Left lung (tissue), 4 donors: ENCODE measurements at regions not wholly inside any gene's neighbourhood (a gene's known extent, or its start where the extent isn't known, plus 50 kb on each side); places are given as distances from the start of the nearest gene placed in this dataset.

Experiments
- ATAC-seq: fragments of 200-7000 bp; cut with Tn5 transposase; one replicate; pipeline ENCODE4 v1.9.1; 2020; ENCODE audit warnings: moderate library complexity
- DNase-seq, 4 donors: peaks; one replicate each; pipeline ENCODE4 v3.0.0-alpha.2; 2013 to 2020
- H3K27ac ChIP-seq, 2 donors: fragments of 200-600 bp; sonication (generic) in 1 of 2; one replicate each; pipeline versions ENCODE4 v1.5.0 to v1.8.0; 2020 to 2021
- H3K27me3 ChIP-seq, 2 donors: fragments of 200-600 bp; sonication (generic) in 1 of 2; one replicate each; pipeline versions ENCODE4 v1.5.0 to v1.8.0; 2020 to 2021
- H3K36me3 ChIP-seq, 2 donors: fragments of 200-600 bp; sonication (generic) in 1 of 2; one replicate each; pipeline versions ENCODE4 v1.5.0 to v1.8.0; 2020 to 2021
- H3K4me1 ChIP-seq, 2 donors: fragments of 200-600 bp; one replicate each; pipeline ENCODE4 v1.8.0; 2021
- H3K4me3 ChIP-seq, 2 donors: fragments of 200-600 bp; sonication (generic) in 1 of 2; one replicate each; pipeline versions ENCODE4 v1.5.0 to v1.8.0; 2020 to 2021; ENCODE audit warnings: mild to moderate bottlenecking in 1 of 2
- H3K9me3 ChIP-seq, 2 donors: fragments of 200-600 bp; sonication (generic) in 1 of 2; one replicate each; pipeline versions ENCODE4 v1.5.0 to v1.8.0; 2020 to 2021
- CTCF ChIP-seq, 2 donors: fragments of 200-600 bp; sonication (generic) in 1 of 2; IDR thresholded peaks; one replicate each; pipeline versions ENCODE4 v1.5.0 to v1.8.0; 2021; ENCODE audit warnings: antibody characterized with exemption in 2 of 2
- intact Hi-C, 2 donors: fragments of 100-400 bp; cut with DNase I; formaldehyde crosslinking; loops; one replicate each; pipeline versions ENCODE4 v1.11.2 to v1.14.2; 2022
- donor health status: DM: no; HTN: yes; CAD: no.
- donor health status: DM: no; HTN: no; CAD: no.

DNA sequence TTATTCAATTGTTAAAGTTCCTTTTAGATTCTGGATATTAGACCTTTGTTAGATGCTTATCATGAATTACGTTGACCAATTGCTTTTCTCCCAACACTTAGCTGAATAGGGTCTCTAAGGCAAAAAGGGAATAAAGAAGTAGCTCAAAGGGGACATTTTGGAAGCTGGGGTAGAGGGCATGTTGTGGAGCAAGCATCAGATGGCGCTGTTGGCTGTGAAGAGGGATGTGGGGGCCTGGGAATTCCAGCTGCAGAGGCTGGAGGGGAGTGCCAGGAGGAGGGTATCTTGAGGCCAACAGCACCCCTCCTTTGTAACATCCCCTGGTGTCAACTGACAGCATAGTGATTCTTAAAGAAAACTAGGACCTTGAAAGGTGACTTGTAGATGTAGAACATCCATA lies 198.2 kb downstream of the ADCYAP1 start:
- intact Hi-C loops, result no loop called here
- ATAC-seq (no peak), DNase-seq (no peak)
- Histone ChIP-seq H3K36me3 (no peaks in the 10 kb centered on the region), H3K4me3 (no peak overlapping the region), H3K9me3 (peaks cover 0 to 7% of the 10 kb centered on the region in 2 donors), H3K27me3 (no peaks in the 10 kb centered on the region), H3K27ac (no peak overlapping the region), H3K4me1 (no peaks in the 10 kb centered on the region)
- no peak for TF ChIP-seq CTCF (IDR thresholded peaks at IDR 0.05)

- no peak for DNase-seq
- H3K9me3 ChIP-seq, result peaks cover 0 to 6% of the 10 kb centered on the region in 2 donors
Measured at GRCh38 chr18:1103537-1103936, 198.9 kb downstream of the ADCYAP1 start.

GRCh38 chr18:1104181-1104881 lies 199.7 kb downstream of the ADCYAP1 start:
- H3K27ac ChIP-seq, result no peak overlapping the region

More at GRCh38 chr18:1103537-1103936, 198.9 kb downstream of the ADCYAP1 start:
- ATAC-seq, result no peak
- H3K27ac ChIP-seq, result no peak overlapping the region
- TF ChIP-seq CTCF (IDR thresholded peaks at IDR 0.05), result no peak
- no peaks in the 10 kb centered on the region for H3K36me3 ChIP-seq
- H3K27me3 ChIP-seq, result no peaks in the 10 kb centered on the region
- H3K4me1 ChIP-seq, result no peaks in the 10 kb centered on the region
- no peak overlapping the region for H3K4me3 ChIP-seq
- intact Hi-C loops, result no loop called here

DNA sequence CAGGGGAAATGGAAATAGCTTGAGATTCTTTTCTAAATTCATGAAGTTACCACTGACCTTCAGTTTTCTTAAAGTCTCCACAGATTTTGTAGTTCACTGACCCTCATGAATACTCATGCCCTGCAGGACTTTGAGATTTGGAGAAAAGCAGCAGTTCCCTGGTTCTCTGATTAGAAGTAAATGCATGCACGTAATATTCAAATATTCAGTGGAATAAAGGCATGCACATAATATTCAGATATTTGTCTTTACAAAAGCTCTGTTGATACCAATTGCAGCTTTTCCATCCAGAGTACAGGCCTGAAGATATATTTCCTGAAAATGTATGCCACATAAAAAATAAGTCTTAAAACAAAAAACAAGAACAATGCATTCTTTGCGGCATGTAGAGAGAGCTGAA lies 219.8 kb downstream of the ADCYAP1 start:
- ATAC-seq (no peak), DNase-seq (no peak)
- Histone ChIP-seq H3K4me3 (no peak overlapping the region), H3K27me3 (no peaks in the 10 kb centered on the region), H3K4me1 (no peaks in the 10 kb centered on the region), H3K9me3 (peaks cover 0 to 4% of the 10 kb centered on the region in 2 donors), H3K36me3 (no peaks in the 10 kb centered on the region), H3K27ac (no peak overlapping the region)
- intact Hi-C loops, result no loop called here
- no peak for TF ChIP-seq CTCF (IDR thresholded peaks at IDR 0.05)

More at GRCh38 chr18:1104181-1104881, 199.7 kb downstream of the ADCYAP1 start:
- Histone ChIP-seq H3K9me3 (peaks cover 0 to 6% of the 10 kb centered on the region in 2 donors), H3K4me3 (no peak overlapping the region), H3K27me3 (no peaks in the 10 kb centered on the region), H3K36me3 (no peaks in the 10 kb centered on the region), H3K4me1 (no peaks in the 10 kb centered on the region)
- TF ChIP-seq CTCF (IDR thresholded peaks at IDR 0.05), result no peak
- intact Hi-C loops, result no loop called here
- DNase-seq (peak in 2 of 4 donors; percentile 1 to 6), ATAC-seq (no peak)

DNA sequence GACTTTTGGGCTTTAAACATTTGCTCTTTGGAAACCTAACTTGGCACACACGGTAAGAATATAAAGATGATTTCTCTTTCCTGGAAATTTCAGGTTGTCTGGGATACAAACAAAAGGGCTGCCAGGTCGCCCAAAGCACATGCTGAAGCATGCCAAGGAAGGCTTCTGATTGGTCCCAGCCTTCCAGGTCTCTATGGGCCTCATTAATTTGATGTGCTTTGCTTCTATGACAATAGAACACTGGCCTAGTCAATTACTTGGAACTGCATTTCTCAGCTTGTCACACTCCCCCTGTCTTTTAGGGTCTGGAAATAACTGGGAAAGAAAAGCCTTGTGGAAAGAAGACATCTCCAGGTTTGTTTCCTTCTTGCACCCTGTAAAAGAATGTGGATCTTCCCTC lies 228.9 kb downstream of the ADCYAP1 start:
- H3K27ac ChIP-seq, result no peak overlapping the region
- intact Hi-C loops, result no loop called here
- no peak for TF ChIP-seq CTCF (IDR thresholded peaks at IDR 0.05)
- no peaks in the 10 kb centered on the region for H3K4me1 ChIP-seq
- no peaks in the 10 kb centered on the region for H3K27me3 ChIP-seq
- DNase-seq (no peak), ATAC-seq (no peak)
- no peak overlapping the region for H3K4me3 ChIP-seq
- H3K9me3 ChIP-seq, result no peaks in the 10 kb centered on the region
- H3K36me3 ChIP-seq, result no peaks in the 10 kb centered on the region
